CD4-positive, alpha-beta T cell (primary cell): ENCODE measurements at regions not wholly inside any gene's neighbourhood (a gene's known extent, or its start where the extent isn't known, plus 50 kb on each side); places are given as distances from the start of the nearest gene placed in this dataset.

Source experiments
- ATAC-seq: fragments of 200-7000 bp; cut with Tn5 transposase; one replicate; pipeline ENCODE4 v1.10.0; 2022; ENCODE audit warnings: mild to moderate bottlenecking; ENCODE audit not compliant: poor library complexity
- CTCF ChIA-PET: fragments of 350-600 bp; sonication (Branson Sonifier 250); formaldehyde crosslinking; loops from one replicate; lab custom pipeline; 2021; ENCODE audit warnings: antibody characterized with exemption, inconsistent platforms; lab: Charles Lee
- POLR2A ChIA-PET: fragments of 350-600 bp; sonication (Branson Sonifier 250); formaldehyde crosslinking; loops from one replicate; lab custom pipeline; 2021; ENCODE audit warnings: antibody characterized with exemption, inconsistent platforms; lab: Charles Lee
- DNase-seq, 14 experiments: peaks; one replicate each; pipeline ENCODE4 v3.0.0-alpha.2; 2013 to 2020; ENCODE audit warnings: mixed read lengths in 2 of 14
- H3K27ac ChIP-seq, 2 donors: one replicate each; pipeline versions ENCODE4 v1.5.1 to v1.7.0; 2013; ENCODE audit warnings: low read length in 2 of 2, low read depth in 1 of 2, mild to moderate bottlenecking in 1 of 2
- H3K27me3 ChIP-seq, 2 experiments: 1 replicate in 1 of 2; 2 replicates in 1 of 2; pipeline versions ENCODE4 v1.6.1 to v1.7.0; 2013; ENCODE audit warnings: low read length in 2 of 2, control low read depth in 1 of 2, mild to moderate bottlenecking in 1 of 2, moderate library complexity in 1 of 2; ENCODE audit not compliant: insufficient read depth in 2 of 2, control insufficient read depth in 1 of 2
- H3K36me3 ChIP-seq: one replicate; pipeline ENCODE4 v1.6.1; 2013; ENCODE audit warnings: low read length, control low read depth; ENCODE audit not compliant: insufficient read depth
- H3K4me1 ChIP-seq: one replicate; pipeline ENCODE4 v1.6.1; 2013; ENCODE audit warnings: low read length, control low read depth; ENCODE audit not compliant: insufficient read depth
- H3K4me3 ChIP-seq: one replicate; pipeline ENCODE4 v1.5.1; 2013; ENCODE audit warnings: mild to moderate bottlenecking, low read length, moderate library complexity
- H3K9me3 ChIP-seq, 2 experiments: 1 replicate in 1 of 2; 2 replicates in 1 of 2; pipeline versions ENCODE4 v1.6.1 to v1.7.0; 2013; ENCODE audit warnings: low read length in 2 of 2, mild to moderate bottlenecking in 2 of 2, control low read depth in 1 of 2, moderate library complexity in 1 of 2; ENCODE audit not compliant: control insufficient read depth in 1 of 2, insufficient read depth in 1 of 2
- H3K27ac Mint-ChIP-seq: one replicate; pipeline ENCODE4 v1.8.0; 2020; ENCODE audit warnings: mixed read lengths
- H3K27me3 Mint-ChIP-seq: one replicate; pipeline ENCODE4 v1.8.0; 2021; ENCODE audit warnings: mixed read lengths
- H3K36me3 Mint-ChIP-seq: one replicate; pipeline ENCODE4 v1.8.0; 2021; ENCODE audit warnings: low read depth, mixed read lengths
- H3K4me1 Mint-ChIP-seq: one replicate; pipeline ENCODE4 v1.8.0; 2021; ENCODE audit warnings: low read depth, mixed read lengths
- H3K4me3 Mint-ChIP-seq: one replicate; pipeline ENCODE4 v1.8.0; 2020; ENCODE audit warnings: mild to moderate bottlenecking, mixed read lengths
- H3K9me3 Mint-ChIP-seq: one replicate; pipeline ENCODE4 v1.8.0; 2020; ENCODE audit warnings: mixed read lengths
- intact Hi-C, 2 experiments: fragments of 100-400 bp; cut with DNase I in 1 of 2; cut with micrococcal nuclease in 1 of 2; formaldehyde crosslinking; loops; one replicate each; pipeline versions ENCODE4 v1.15.1 to v1.9.0; 2023 to 2025; cut with DNase I, micrococcal nuclease
- TF ChIP-seq, protein P1 (sequence below): fragments of 200-600 bp; IDR thresholded peaks from one replicate; pipeline ENCODE4 v1.8.0; 2022; ENCODE audit warnings: antibody characterized with exemption, mild to moderate bottlenecking

DNA sequence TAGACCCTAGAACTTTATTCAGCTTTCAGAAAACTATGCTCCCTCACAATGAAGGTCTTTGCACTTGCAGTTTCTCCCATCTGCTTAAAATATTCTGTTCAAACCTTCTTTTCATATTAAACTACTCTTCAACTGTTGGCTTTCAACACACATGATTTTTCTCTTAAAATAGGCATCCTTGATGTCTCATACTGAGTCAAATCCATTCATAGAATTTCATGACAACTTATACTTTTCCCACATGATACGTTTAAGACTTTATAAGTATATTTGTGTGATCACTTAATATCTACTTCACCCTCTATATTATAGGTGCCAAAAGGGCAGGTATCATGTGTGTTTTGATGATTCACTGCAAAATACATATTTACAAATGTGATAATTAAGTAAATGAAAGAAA is 412.5 kb downstream of the MMUT start:
- Mint-ChIP-seq H3K27me3 (no peaks in the 10 kb centered on the region), H3K4me3 (no peak overlapping the region), H3K4me1 (no peaks in the 10 kb centered on the region), H3K9me3 (peaks cover 10% of the 10 kb centered on the region), H3K36me3 (no peaks in the 10 kb centered on the region), H3K27ac (no peak overlapping the region)
- TF ChIP-seq, protein P1, sequence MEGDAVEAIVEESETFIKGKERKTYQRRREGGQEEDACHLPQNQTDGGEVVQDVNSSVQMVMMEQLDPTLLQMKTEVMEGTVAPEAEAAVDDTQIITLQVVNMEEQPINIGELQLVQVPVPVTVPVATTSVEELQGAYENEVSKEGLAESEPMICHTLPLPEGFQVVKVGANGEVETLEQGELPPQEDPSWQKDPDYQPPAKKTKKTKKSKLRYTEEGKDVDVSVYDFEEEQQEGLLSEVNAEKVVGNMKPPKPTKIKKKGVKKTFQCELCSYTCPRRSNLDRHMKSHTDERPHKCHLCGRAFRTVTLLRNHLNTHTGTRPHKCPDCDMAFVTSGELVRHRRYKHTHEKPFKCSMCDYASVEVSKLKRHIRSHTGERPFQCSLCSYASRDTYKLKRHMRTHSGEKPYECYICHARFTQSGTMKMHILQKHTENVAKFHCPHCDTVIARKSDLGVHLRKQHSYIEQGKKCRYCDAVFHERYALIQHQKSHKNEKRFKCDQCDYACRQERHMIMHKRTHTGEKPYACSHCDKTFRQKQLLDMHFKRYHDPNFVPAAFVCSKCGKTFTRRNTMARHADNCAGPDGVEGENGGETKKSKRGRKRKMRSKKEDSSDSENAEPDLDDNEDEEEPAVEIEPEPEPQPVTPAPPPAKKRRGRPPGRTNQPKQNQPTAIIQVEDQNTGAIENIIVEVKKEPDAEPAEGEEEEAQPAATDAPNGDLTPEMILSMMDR = no peak
- H3K27ac ChIP-seq = no peak overlapping the region
- no peak for ATAC-seq
- no peaks in the 10 kb centered on the region for H3K27me3 ChIP-seq
- no peaks in the 10 kb centered on the region for H3K4me1 ChIP-seq
- POLR2A ChIA-PET = no interaction called here
- no peaks in the 10 kb centered on the region for H3K36me3 ChIP-seq
- CTCF ChIA-PET = no interaction called here
- no peaks in the 10 kb centered on the region for H3K9me3 ChIP-seq
- no peak overlapping the region for H3K4me3 ChIP-seq
- DNase-seq = no peak
- intact Hi-C loops = no loop called here

GRCh38 chr6:49038294-49038822 is 424.7 kb downstream of the MMUT start:
- Mint-ChIP-seq H3K9me3 (peaks cover 12% of the 10 kb centered on the region), H3K27me3 (no peaks in the 10 kb centered on the region), H3K4me3 (no peak overlapping the region), H3K4me1 (no peaks in the 10 kb centered on the region), H3K36me3 (no peaks in the 10 kb centered on the region), H3K27ac (no peak overlapping the region)
- no peaks in the 10 kb centered on the region for H3K27me3 ChIP-seq
- H3K36me3 ChIP-seq = no peaks in the 10 kb centered on the region
- ChIA-PET POLR2A (no interaction called here), CTCF (no interaction called here)
- DNase-seq = no peak
- no peaks in the 10 kb centered on the region for H3K4me1 ChIP-seq
- H3K9me3 ChIP-seq = peaks cover 0 to 4% of the 10 kb centered on the region in 2 experiments
- no peak overlapping the region for H3K4me3 ChIP-seq
- intact Hi-C loops = no loop called here
- no peak overlapping the region for H3K27ac ChIP-seq
- TF ChIP-seq, protein P1 = no peak
- no peak for ATAC-seq

- Histone ChIP-seq H3K27me3 (no peaks in the 10 kb centered on the region), H3K27ac (no peak overlapping the region), H3K4me1 (no peaks in the 10 kb centered on the region), H3K4me3 (no peak overlapping the region), H3K36me3 (no peaks in the 10 kb centered on the region), H3K9me3 (peaks cover 0 to 9% of the 10 kb centered on the region in 2 experiments)
- Mint-ChIP-seq H3K4me3 (no peak overlapping the region), H3K36me3 (no peaks in the 10 kb centered on the region), H3K27me3 (no peaks in the 10 kb centered on the region), H3K4me1 (no peaks in the 10 kb centered on the region), H3K9me3 (peaks cover 3% of the 10 kb centered on the region), H3K27ac (no peak overlapping the region)
- DNase-seq (no peak), ATAC-seq (no peak)
- ChIA-PET POLR2A (no interaction called here), CTCF (no interaction called here)
- intact Hi-C loops = no loop called here
- TF ChIP-seq, protein P1 = no peak
These were observed 432.6 kb downstream of the MMUT start for GRCh38 chr6:49030251-49031020.
